ENCODE measurements at regions not wholly inside any gene's neighbourhood (a gene's known extent, or its start where the extent isn't known, plus 50 kb on each side); places are given as distances from the start of the nearest gene placed in this dataset.

DNA sequence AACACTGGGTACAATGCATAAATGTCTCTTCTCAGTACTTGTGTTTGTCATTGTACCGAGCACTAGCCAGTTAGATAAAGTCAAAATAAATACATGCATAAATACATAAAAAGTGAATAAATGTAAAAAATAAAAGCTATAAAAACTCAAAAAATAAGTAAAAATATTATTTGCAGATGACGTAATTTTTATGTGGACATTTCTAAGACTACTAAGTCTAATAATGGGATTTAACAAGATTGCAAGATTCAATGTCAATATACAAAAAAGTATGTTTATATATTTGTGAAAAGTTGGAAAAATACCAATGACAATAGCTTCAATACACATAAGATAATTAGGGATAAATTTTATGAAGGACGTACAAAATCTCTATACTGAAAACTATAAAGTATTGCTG, 639.6 kb downstream of the CBLN4 start:
- no peak for TF ChIP-seq POLR2A (IDR thresholded peaks at IDR 0.05)
- TF ChIP-seq, protein P1, sequence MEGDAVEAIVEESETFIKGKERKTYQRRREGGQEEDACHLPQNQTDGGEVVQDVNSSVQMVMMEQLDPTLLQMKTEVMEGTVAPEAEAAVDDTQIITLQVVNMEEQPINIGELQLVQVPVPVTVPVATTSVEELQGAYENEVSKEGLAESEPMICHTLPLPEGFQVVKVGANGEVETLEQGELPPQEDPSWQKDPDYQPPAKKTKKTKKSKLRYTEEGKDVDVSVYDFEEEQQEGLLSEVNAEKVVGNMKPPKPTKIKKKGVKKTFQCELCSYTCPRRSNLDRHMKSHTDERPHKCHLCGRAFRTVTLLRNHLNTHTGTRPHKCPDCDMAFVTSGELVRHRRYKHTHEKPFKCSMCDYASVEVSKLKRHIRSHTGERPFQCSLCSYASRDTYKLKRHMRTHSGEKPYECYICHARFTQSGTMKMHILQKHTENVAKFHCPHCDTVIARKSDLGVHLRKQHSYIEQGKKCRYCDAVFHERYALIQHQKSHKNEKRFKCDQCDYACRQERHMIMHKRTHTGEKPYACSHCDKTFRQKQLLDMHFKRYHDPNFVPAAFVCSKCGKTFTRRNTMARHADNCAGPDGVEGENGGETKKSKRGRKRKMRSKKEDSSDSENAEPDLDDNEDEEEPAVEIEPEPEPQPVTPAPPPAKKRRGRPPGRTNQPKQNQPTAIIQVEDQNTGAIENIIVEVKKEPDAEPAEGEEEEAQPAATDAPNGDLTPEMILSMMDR (IDR thresholded peaks at IDR 0.05 in 8 of 11, conservative IDR thresholded peaks at IDR 0.05 in 3 of 11) = no peak
- TF ChIP-seq POLR2AphosphoS5 (IDR thresholded peaks at IDR 0.05) = no peak
- intact Hi-C loops (cut with DNase I; ENCODE audit: low total_unique reads) = no loop called here
- 84 to 94% (median 91%) methylated on average over 3 of the region's 3 CpGs for WGBS, 5 donors

DNA sequence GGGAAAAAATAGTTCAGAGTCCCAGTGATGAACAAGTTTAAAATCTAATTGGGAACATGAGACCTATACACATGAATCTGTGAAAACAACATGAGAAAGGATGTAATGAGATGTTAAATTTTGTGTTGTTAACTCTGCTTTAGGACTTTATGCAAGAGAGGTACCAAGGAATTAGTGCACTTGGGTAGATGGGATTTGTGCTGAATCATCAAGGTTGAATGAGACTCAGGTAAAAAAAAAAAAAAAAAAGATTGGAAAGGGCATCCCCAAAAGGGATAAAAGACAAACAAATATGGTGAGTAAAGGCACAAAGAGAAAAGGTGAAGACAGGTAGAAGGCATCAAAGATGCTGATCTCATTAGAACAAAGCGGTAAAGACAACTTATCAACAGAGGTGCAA, 644.4 kb downstream of the CBLN4 start:
- Histone ChIP-seq H3K9me3 (peaks cover 0 to 4% (median 0%) of the 10 kb centered on the region in 8 donors), H3K27ac (no peak overlapping the region), H3K4me1 (no peaks in the 10 kb centered on the region), H3K4me3 (no peak overlapping the region), H3K27me3 (replicated peaks in 1 of 7) (no peaks in the 10 kb centered on the region), H3K36me3 (no peaks in the 10 kb centered on the region)
- WGBS, 5 donors = 88 to 100% (median 96%) methylated on average over 1 of the region's 1 CpG
- DNase-seq = no peak
- TF ChIP-seq POLR2A (IDR thresholded peaks at IDR 0.05) = no peak
- TF ChIP-seq, protein P1 (IDR thresholded peaks at IDR 0.05 in 8 of 11, conservative IDR thresholded peaks at IDR 0.05 in 3 of 11) = no peak
- TF ChIP-seq POLR2AphosphoS5 (IDR thresholded peaks at IDR 0.05) = no peak
- intact Hi-C loops (cut with DNase I; ENCODE audit: low total_unique reads) = no loop called here

More for the DNA sequence above, 639.6 kb downstream of the CBLN4 start:
- Histone ChIP-seq H3K27ac (no peak overlapping the region), H3K4me1 (no peaks in the 10 kb centered on the region), H3K27me3 (replicated peaks in 1 of 7) (no peaks in the 10 kb centered on the region), H3K9me3 (peaks cover 0 to 10% (median 0%) of the 10 kb centered on the region in 8 donors), H3K4me3 (no peak overlapping the region), H3K36me3 (no peaks in the 10 kb centered on the region)
- DNase-seq = no peak

DNA sequence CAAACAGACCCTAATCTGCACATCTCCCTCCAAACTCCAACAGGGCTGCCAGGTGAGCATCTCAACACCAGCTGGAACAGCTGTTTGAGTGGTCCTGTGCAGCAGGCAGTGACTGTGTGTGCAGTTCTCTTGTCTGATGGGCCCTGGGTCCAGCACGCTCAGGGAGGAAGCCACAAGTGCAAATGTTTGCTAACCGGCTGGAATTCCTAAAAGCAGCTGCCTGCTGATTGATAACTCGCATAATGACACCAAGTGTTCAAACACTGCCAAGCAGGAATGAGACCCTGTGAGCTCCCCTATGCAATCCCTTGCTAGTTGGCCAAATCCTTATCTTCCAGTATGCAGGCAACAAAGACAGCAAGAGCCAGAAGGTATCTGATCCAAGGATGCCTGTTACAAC, 650.6 kb downstream of the CBLN4 start:
- intact Hi-C loops (cut with DNase I; ENCODE audit: low total_unique reads) = no loop called here
- H3K27me3 ChIP-seq (replicated peaks in 1 of 7) = no peaks in the 10 kb centered on the region
- 23 to 45% (median 39%) methylated on average over 3 of the region's 3 CpGs for WGBS, 5 donors
- TF ChIP-seq POLR2A (IDR thresholded peaks at IDR 0.05) = no peak
- TF ChIP-seq, protein P1 (IDR thresholded peaks at IDR 0.05 in 8 of 11, conservative IDR thresholded peaks at IDR 0.05 in 3 of 11) = no peak
- TF ChIP-seq POLR2AphosphoS5 (IDR thresholded peaks at IDR 0.05) = no peak
- H3K4me3 ChIP-seq = no peak overlapping the region
- H3K9me3 ChIP-seq = peaks cover 0 to 31% (median 7%) of the 10 kb centered on the region in 8 donors
- DNase-seq = no peak
- H3K4me1 ChIP-seq = no peaks in the 10 kb centered on the region
- no peaks in the 10 kb centered on the region for H3K36me3 ChIP-seq
- H3K27ac ChIP-seq = no peak overlapping the region

DNA sequence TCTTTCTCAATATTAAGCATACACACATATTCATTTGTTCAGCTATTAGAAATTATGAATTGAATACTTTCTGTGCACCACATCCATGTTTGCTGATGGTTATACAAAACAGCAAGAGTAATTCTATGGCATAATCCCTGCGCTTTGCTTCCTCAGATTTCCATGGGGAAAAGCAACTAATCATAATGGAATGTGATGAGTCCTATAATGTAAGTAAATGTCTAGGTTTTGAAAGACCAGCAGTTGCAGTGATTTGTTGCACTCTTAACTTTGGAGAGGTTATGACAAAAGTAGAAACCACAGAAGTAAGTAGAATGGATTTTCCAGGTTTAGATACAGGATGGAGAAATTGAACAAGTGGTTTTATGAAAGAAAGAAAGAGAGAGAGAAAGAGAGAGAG, 652.1 kb downstream of the CBLN4 start:
- intact Hi-C loops (cut with DNase I; ENCODE audit: low total_unique reads) = no loop called here
- Histone ChIP-seq H3K27ac (no peak overlapping the region), H3K9me3 (peaks cover 0 to 40% (median 7%) of the 10 kb centered on the region in 8 donors), H3K4me3 (no peak overlapping the region), H3K36me3 (no peaks in the 10 kb centered on the region), H3K4me1 (no peaks in the 10 kb centered on the region), H3K27me3 (replicated peaks in 1 of 7) (no peaks in the 10 kb centered on the region)
- WGBS, 5 donors = 76 to 93% (median 83%) methylated on average over 1 of the region's 1 CpG
- DNase-seq = no peak
- TF ChIP-seq, protein P1 (IDR thresholded peaks at IDR 0.05 in 8 of 11, conservative IDR thresholded peaks at IDR 0.05 in 3 of 11) = no peak
- TF ChIP-seq POLR2AphosphoS5 (IDR thresholded peaks at IDR 0.05) = no peak
- no peak for TF ChIP-seq POLR2A (IDR thresholded peaks at IDR 0.05)

Measured in spleen (tissue), 11 donors.